MM.1S (cell line): ENCODE measurements at regions not wholly inside any gene's neighbourhood (a gene's known extent, or its start where the extent isn't known, plus 50 kb on each side); places are given as distances from the start of the nearest gene placed in this dataset.

Source experiments
- EZH2 ChIP-seq: fragments of 300-600 bp; sonication (generic); optimal IDR thresholded peaks from 2 replicates; pipeline ENCODE3; 2017; ENCODE audit warnings: low read depth, mild to moderate bottlenecking, antibody characterized with exemption, low read length, mixed read lengths
- EZH2phosphoT487 ChIP-seq: fragments of 300-600 bp; sonication (generic); IDR thresholded peaks from 2 replicates; pipeline ENCODE4 v1.6.1; 2018; ENCODE audit warnings: antibody characterized with exemption, low read length
- TF ChIP-seq, protein P1 (sequence below): fragments of 300-600 bp; sonication (generic); IDR thresholded peaks from 2 replicates; pipeline ENCODE4 v1.5.1; 2016; ENCODE audit warnings: antibody characterized with exemption, low read length, mixed read lengths

DNA sequence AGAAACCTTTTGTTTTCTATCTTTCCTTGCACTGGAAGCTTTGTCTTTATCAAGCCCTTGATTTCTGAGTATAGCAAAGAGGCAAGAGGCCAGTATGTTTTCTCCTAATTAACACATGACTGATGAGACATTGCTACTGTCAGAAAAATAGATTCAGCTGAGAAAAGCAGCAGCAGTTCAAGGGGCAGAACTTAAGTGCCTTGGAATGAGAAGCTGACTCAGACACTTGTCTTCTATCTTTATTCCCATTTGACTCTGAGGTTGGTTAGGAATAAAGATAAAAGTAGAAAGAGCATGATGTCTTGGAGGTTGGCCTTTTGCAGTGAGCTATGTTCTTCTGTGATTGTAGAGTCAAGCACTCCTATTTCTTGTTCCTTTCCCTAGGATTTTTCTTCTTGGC lies 79.1 kb upstream of the MAN1A1 start:
- TF ChIP-seq, protein P1, sequence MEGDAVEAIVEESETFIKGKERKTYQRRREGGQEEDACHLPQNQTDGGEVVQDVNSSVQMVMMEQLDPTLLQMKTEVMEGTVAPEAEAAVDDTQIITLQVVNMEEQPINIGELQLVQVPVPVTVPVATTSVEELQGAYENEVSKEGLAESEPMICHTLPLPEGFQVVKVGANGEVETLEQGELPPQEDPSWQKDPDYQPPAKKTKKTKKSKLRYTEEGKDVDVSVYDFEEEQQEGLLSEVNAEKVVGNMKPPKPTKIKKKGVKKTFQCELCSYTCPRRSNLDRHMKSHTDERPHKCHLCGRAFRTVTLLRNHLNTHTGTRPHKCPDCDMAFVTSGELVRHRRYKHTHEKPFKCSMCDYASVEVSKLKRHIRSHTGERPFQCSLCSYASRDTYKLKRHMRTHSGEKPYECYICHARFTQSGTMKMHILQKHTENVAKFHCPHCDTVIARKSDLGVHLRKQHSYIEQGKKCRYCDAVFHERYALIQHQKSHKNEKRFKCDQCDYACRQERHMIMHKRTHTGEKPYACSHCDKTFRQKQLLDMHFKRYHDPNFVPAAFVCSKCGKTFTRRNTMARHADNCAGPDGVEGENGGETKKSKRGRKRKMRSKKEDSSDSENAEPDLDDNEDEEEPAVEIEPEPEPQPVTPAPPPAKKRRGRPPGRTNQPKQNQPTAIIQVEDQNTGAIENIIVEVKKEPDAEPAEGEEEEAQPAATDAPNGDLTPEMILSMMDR: no peak
- no peak for TF ChIP-seq EZH2phosphoT487
- no peak for TF ChIP-seq EZH2
